GM18499 (cell line): ENCODE measurements at regions not wholly inside any gene's neighbourhood (a gene's known extent, or its start where the extent isn't known, plus 50 kb on each side); places are given as distances from the start of the nearest gene placed in this dataset.
"Not testable (repeated sequence)": the region's sequence is repeated elsewhere in the genome, so short reads cannot be mapped to it uniquely, and the experiment has no call there.

Experiments used
- ATAC-seq: cut with Tn5 transposase; IDR thresholded peaks from one replicate; pipeline ENCODE4 v1.9.1; 2021; ENCODE audit warnings: moderate number of reproducible peaks; ENCODE audit not compliant: insufficient read depth, unreplicated experiment

- no peak for ATAC-seq
Measured at GRCh38 chr6:93183531-93183972, 235.8 kb downstream of the EPHA7 start.

- ATAC-seq = no peak
Measured at GRCh38 chr6:93182938-93183479, 236.3 kb downstream of the EPHA7 start.

GRCh38 chr6:93177918-93178317, 241.4 kb downstream of the EPHA7 start:
- ATAC-seq = no peak

GRCh38 chr6:93177438-93177837, 241.9 kb downstream of the EPHA7 start:
- ATAC-seq = no peak

- no peak for ATAC-seq
Measured at GRCh38 chr6:93176070-93176469, 243.3 kb downstream of the EPHA7 start.

GRCh38 chr6:93173573-93173972, 245.8 kb downstream of the EPHA7 start:
- not testable (repeated sequence) for ATAC-seq

DNA sequence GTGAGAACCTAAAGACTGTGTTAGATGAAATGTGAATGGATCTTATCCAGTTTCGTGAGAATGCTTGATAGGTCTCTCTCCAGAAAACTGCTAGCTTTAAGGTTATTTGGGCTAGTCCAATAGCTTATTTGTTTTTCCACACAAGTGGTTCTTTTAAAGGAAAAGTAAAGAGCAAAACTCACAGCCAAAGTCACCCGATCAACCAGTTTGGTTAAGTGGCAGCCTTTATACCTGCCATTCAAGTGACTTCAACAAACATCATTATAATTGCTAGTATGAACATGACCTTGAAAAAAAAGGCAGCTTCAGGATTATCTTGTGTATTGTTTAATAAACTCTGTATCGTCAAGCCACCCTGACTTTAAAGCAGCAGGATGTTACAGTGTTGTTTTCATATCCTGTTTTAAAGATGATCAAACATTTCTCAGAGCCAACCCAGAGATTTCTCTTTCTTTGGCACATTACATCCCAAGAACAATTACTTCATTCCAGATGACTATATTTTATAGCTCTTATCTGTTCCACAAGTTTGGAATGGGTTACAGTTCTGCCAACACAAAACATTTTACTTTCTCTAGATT, 253.4 kb downstream of the EPHA7 start:
- ATAC-seq = no peak

DNA sequence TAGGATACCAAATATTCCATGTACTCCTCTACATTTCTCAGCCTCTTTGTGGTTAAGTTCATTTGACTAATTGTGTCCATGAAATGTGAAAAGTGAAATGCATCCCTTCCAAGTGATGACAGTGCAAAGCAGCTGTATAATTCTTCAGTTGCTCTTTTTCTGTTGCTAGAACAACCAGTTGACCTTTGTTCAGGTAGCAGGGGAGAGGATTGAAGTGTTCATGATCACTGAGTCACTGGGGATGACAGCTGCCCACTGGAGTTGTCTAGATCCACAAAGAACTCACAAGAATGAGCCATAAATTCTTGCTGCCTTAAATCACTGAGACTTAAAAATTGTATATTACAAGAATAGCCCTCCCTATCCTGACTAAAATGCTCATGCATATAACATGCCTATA, 254.6 kb downstream of the EPHA7 start:
- no peak for ATAC-seq

- ATAC-seq = no peak
Measured at GRCh38 chr6:93163146-93163545, 256.2 kb downstream of the EPHA7 start.

- ATAC-seq = no peak
Measured at GRCh38 chr6:93139408-93140081, 279.8 kb downstream of the EPHA7 start.

DNA sequence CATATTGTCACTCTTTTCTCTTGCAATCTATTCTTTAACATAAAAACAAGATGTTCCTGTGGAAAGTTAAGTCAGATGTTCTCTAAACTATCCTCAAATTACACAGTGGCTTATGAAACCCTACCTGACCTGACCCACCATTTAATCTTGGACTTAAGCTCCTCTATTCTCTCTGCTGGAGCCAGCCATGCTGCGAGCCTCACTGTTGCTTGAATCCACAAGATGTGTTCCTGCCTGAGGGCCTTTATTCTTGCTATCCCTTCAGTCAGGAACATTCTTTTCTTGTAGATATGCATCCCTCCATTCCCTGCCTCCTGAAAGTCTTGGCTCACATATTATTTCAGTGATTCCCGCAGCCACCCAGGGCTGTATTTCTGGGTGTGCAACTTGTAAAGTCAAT, 283.2 kb downstream of the EPHA7 start:
- no peak for ATAC-seq

DNA sequence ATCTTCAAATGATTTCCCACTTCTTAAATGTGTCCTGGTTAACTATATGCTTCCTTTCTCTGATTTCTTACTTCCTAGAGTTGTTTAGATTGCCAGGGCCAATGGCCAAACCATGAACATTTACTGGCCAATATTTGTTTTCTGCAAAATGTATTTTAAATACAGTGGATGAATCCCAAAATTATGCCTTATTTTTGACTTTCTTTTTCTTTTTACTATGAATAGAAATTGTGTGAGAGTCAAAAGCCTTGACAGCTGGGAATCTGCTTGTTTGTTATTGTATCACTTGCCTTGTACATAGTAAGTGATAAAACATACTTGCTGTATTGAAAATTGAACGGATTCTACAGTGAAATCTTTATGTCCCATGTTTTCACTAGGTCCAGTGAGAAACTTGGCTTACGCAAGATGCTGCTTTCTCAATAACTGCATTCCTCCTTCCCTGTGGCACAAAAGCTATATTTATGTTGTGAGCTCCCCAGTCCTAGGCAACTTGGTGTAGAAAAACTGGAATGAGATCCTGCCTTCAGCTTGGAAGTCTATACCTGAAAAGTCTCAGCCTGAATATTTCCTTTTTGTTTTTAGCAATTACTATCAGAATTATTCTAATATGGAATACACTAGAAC, 295.2 kb downstream of the EPHA7 start:
- no peak for ATAC-seq

DNA sequence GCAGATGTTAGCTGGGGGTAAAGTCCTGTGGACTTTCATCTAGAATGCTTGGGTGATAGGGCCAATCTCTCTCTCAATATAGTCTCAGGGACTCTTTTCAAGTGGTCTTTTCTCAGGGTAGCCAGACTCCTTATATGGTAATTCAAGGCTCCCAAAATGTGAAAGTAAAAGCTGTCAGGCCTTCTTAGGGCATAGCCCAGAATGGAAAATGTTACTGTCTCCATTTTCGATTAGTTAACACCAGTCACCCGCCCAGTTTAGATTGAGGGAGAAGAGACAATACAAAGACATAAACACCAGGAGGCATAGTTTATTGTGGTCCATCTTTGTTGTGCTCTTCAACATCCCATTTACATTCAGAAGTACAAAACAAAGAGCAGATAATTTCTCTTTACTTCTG, 295.8 kb downstream of the EPHA7 start:
- no peak for ATAC-seq

DNA sequence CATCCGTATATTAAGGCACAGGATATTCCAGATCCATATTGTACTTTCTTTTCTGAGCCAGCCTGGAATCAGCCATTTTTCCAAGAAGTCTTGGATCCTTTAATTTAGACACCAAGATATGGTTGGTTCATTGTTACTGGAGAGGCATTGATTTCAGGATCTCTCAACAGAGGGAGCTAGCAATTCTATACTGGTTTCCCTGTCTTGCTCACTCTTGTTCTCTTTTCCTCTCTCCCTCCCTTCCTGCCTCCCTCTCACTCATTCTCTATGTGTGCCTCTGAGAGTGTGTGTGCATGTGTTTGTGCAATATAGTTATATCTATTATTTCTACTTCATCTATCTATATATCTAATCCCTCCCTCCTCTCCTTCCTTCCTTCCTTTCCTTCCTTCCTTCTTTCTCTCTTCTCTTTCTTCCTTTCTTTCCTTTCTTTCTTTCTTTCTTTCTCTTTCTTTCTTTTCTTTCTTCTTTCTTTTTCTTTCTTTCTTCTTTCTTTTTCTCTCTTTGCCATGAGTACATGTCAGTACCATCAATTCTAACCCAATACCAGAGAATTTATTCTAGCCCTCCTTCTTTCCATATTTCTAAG, 299.1 kb downstream of the EPHA7 start:
- no peak for ATAC-seq

DNA sequence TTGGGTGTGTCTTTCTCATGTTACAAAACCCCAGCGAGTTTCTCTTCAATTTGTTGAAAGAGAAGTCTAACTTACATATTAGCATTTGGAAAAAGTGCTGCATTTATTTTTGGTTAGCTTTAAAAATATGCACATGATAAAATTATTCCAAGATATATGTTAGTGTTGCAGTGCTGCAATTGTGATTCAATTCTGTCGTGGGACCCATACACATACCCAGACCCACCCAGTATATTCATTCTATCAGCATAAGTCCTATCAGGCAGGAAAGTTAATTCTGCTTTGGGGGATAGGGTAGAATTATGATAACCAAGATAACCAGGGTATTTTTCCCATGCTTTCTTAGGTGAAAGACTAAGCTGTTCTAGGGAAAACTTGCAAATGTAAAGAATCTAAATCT, 313.5 kb downstream of the EPHA7 start:
- no peak for ATAC-seq

DNA sequence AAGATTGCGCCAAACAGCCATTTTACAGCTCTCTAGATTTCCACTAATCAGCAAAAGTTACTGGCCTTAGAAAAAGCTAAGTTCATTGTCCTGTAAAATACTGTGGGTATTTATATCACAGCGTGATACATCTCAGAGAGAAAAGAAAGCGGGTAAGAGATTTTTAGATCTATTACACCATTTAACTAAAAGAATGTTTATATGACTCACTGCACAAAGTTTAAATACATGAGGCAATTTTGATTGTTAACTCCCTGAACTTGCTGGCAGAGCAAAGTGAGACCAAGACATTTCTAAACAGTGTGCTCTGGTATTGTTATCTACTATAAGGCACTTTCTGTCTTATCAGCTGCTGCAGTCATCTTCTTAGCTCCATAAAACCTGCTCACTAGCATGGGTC, 314.3 kb downstream of the EPHA7 start:
- no peak for ATAC-seq

DNA sequence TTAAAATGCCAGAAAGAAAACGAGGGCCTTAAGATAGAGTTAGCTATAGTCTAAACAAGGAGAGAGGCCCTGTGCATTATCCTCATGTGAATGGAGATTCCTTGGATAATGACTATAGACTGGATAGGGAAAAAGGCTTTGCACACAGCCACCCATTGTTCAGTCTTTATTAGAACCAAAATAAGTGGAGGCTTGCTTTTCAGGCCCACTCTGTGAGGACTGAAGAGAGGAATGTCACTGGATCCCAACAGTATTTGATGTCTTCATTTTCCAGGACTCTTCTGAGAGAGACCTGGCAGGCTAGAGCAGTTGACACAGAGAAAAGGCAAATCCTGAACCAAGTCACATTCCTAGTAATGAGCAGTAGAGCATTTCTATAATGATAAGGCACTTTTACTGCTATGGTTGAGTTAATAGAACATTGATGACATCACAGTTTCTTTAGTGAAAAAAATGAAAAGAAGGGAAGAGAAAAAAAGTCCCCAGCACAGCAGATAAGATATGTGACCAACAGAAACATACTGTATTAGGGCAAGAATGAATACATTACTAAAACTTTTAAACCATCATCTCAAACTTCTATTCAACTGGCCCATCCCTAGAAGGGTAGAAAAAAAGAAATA, 315.1 kb downstream of the EPHA7 start:
- ATAC-seq = no peak

- ATAC-seq = no peak
Measured at GRCh38 chr6:93088621-93089501, 330.5 kb downstream of the EPHA7 start.

DNA sequence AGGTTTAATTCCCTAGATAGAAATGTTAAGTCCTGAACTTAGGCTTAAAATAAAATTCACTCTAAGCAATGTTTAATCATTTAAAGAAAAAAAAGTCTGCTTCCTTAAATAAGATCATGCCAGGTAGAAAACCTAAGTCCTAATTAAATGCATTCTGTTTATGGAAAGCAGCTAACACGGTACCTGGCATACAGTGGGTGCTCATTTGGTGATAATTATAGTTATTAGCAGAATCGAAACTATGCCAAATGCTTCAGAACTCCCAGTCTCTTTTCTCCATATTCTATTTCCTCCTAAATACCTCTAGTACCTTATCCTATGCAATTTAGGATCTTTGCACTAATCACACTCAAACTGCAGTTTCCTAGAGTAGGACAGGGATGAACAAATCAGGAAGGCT, 331.8 kb downstream of the EPHA7 start:
- no peak for ATAC-seq

DNA sequence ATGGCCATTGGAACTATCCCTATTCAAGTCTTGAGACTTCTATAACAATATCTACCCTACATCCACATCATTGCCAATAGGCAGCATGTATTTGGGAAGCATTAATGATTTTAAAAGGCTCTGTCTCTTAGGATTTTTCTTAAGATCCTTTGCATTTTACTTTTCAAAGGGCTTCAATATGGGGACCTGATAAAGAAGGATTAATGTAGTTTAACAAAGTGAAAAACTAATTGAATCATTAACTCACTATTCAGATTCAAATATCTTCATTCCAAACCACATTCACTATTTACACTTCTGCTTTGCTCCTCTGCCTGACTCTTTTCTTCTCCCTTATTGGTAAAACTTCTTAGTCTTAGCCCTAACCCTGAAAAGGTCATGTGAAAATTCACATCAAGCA, 333.0 kb downstream of the EPHA7 start:
- ATAC-seq = no peak
